ENCODE measurements at regions not wholly inside any gene's neighbourhood (a gene's known extent, or its start where the extent isn't known, plus 50 kb on each side); places are given as distances from the start of the nearest gene placed in this dataset.

- no peak for DNase-seq
Measured at GRCh38 chr6:163661272-163661671, 246.8 kb downstream of the QKI start.

GRCh38 chr6:163659803-163660202 lies 245.3 kb downstream of the QKI start:
- no peak for DNase-seq

GRCh38 chr6:163655217-163656121 lies 241.0 kb downstream of the QKI start:
- no peak for DNase-seq

GRCh38 chr6:163651915-163652668 lies 237.6 kb downstream of the QKI start:
- DNase-seq: no peak

- DNase-seq: peak in 1 of 2 donors; percentile 12
Measured at GRCh38 chr6:163651426-163651825, 236.9 kb downstream of the QKI start.

GRCh38 chr6:163648868-163649267 lies 234.3 kb downstream of the QKI start:
- DNase-seq: no peak

GRCh38 chr6:163647624-163648023 lies 233.1 kb downstream of the QKI start:
- DNase-seq: no peak

GRCh38 chr6:163646866-163647265 lies 232.3 kb downstream of the QKI start:
- no peak for DNase-seq

GRCh38 chr6:163646133-163646532 lies 231.6 kb downstream of the QKI start:
- DNase-seq: no peak

- DNase-seq: no peak
Measured at GRCh38 chr6:163645560-163645959, 231.0 kb downstream of the QKI start.

- no peak for DNase-seq
Measured at GRCh38 chr6:163643866-163644265, 229.3 kb downstream of the QKI start.

GRCh38 chr6:163641706-163642105 lies 227.2 kb downstream of the QKI start:
- no peak for DNase-seq

- no peak for DNase-seq
Measured at GRCh38 chr6:163640641-163641040, 226.1 kb downstream of the QKI start.

- DNase-seq: no peak
Measured at GRCh38 chr6:163637524-163637923, 223.0 kb downstream of the QKI start.

GRCh38 chr6:163635731-163636364 lies 221.3 kb downstream of the QKI start:
- DNase-seq: no peak

- no peak for DNase-seq
Measured at GRCh38 chr6:163635315-163635714, 220.8 kb downstream of the QKI start.

- no peak for DNase-seq
Measured at GRCh38 chr6:163634211-163635171, 220.0 kb downstream of the QKI start.

GRCh38 chr6:163630991-163631390 lies 216.5 kb downstream of the QKI start:
- DNase-seq: no peak

- DNase-seq: no peak
Measured at GRCh38 chr6:163630572-163630971, 216.1 kb downstream of the QKI start.

- DNase-seq: no peak
Measured at GRCh38 chr6:163630096-163630495, 215.6 kb downstream of the QKI start.
